Loucy (cell line): ENCODE measurements at regions not wholly inside any gene's neighbourhood (a gene's known extent, or its start where the extent isn't known, plus 50 kb on each side); places are given as distances from the start of the nearest gene placed in this dataset.

Experiments used
- H2AFZ ChIP-seq: fragments of 200-600 bp; sonication (generic); 2 replicates; pipeline ENCODE4 v1.6.0; 2016; ENCODE audit warnings: antibody characterized with exemption, mild to moderate bottlenecking, low read length, moderate library complexity
- H3F3A ChIP-seq: fragments of 200-600 bp; 2 replicates; pipeline ENCODE4 v1.6.0; 2016; ENCODE audit warnings: antibody characterized with exemption, low read depth, mild to moderate bottlenecking
- H3K27me3 ChIP-seq: fragments of 200-600 bp; sonication (generic); 2 replicates; pipeline ENCODE4 v1.6.1; 2014; ENCODE audit warnings: low read length, mild to moderate bottlenecking; ENCODE audit not compliant: insufficient read depth, poor library complexity, severe bottlenecking
- H3K36me3 ChIP-seq: fragments of 200-600 bp; sonication (generic); 2 replicates; pipeline ENCODE4 v1.6.1; 2016; ENCODE audit warnings: low read length; ENCODE audit not compliant: insufficient read depth
- H3K4me1 ChIP-seq: fragments of 200-600 bp; sonication (generic); 2 replicates; pipeline ENCODE4 v1.5.1; 2014; ENCODE audit warnings: low read length, mild to moderate bottlenecking; ENCODE audit not compliant: insufficient read depth, poor library complexity, severe bottlenecking
- H3K4me2 ChIP-seq: fragments of 200-600 bp; sonication (generic); 2 replicates; pipeline ENCODE4 v1.6.0; 2014; ENCODE audit warnings: antibody characterized with exemption, low read length, low read depth, mild to moderate bottlenecking; ENCODE audit not compliant: poor library complexity, severe bottlenecking
- H3K4me3 ChIP-seq: fragments of 200-600 bp; sonication (generic); 2 replicates; pipeline ENCODE4 v1.5.1; 2014; ENCODE audit warnings: low read length, mild to moderate bottlenecking, mixed read lengths; ENCODE audit not compliant: poor library complexity, severe bottlenecking
- H3K79me2 ChIP-seq: fragments of 200-600 bp; sonication (generic); 2 replicates; pipeline ENCODE4 v1.6.1; 2014; ENCODE audit warnings: low read length; ENCODE audit not compliant: insufficient read depth
- H3K9ac ChIP-seq: fragments of 200-600 bp; sonication (generic); 2 replicates; pipeline ENCODE4 v1.6.0; 2014; ENCODE audit warnings: mild to moderate bottlenecking, low read depth, low read length, moderate library complexity; ENCODE audit not compliant: poor library complexity, severe bottlenecking
- H3K9me2 ChIP-seq: fragments of 200-600 bp; sonication (generic); replicated peaks from 2 replicates; pipeline ENCODE4 v1.6.1; 2016; ENCODE audit warnings: low read depth, low read length, mixed read lengths
- H3K9me3 ChIP-seq: fragments of 200-600 bp; sonication (generic); 2 replicates; pipeline ENCODE4 v1.6.1; 2014; ENCODE audit warnings: mild to moderate bottlenecking, antibody characterized with exemption, low read length, low read depth; ENCODE audit not compliant: insufficient read depth
- H4K20me1 ChIP-seq: fragments of 200-600 bp; sonication (generic); 2 replicates; pipeline ENCODE4 v1.6.0; 2014; ENCODE audit warnings: antibody characterized with exemption, low read length, mild to moderate bottlenecking; ENCODE audit not compliant: insufficient read depth, poor library complexity, severe bottlenecking
- CTCF ChIP-seq: fragments of 200-600 bp; sonication (generic); conservative IDR thresholded peaks from 2 replicates; pipeline ENCODE4 v1.5.1; 2014; ENCODE audit warnings: mild to moderate bottlenecking, antibody characterized with exemption, low read length
- EZH2phosphoT487 ChIP-seq: fragments of 200-600 bp; IDR thresholded peaks from 2 replicates; pipeline ENCODE4 v1.6.1; 2018; ENCODE audit warnings: antibody characterized with exemption, mild to moderate bottlenecking, moderate library complexity, borderline replicate concordance

DNA sequence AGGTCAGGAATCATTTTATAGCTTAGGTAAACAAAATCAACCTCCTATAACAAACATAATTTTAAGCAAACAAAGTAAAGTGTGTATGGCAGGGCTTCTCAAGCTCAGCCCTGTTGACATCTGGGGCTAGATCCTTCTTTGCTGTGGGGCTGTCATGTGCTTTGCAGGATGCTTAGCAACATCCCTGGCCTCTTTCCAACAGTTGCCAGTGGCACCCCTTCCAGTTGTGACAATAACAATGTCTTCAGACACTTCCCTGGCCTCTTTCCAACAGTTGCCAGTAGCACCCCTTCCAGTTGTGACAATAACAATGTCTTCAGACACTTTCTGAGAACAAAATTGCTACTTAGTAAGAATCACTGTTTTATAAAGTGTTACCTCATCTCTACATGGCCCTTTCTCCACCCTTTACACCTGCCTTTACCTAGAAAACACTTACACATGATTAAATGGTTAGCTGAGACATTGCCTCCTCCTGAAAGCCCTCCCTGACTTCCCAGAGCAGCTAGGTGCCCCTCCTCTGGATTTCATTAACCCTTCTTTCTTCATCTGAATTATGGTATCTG, 194.0 kb upstream of the LMCD1 start:
- Histone ChIP-seq H3K4me1 (no peaks in the 10 kb centered on the region), H3K9me3 (no peaks in the 10 kb centered on the region), H2AFZ (no peak overlapping the region), H3K79me2 (no peaks in the 10 kb centered on the region), H4K20me1 (no peaks in the 10 kb centered on the region), H3K9ac (no peak overlapping the region), H3K27me3 (peaks cover 3% of the 10 kb centered on the region), H3K4me3 (no peak overlapping the region), H3F3A (no peaks in the 10 kb centered on the region), H3K36me3 (no peaks in the 10 kb centered on the region), H3K4me2 (no peak overlapping the region), H3K9me2 (no peaks in the 10 kb centered on the region)
- no peak for TF ChIP-seq EZH2phosphoT487
- no peak for TF ChIP-seq CTCF

DNA sequence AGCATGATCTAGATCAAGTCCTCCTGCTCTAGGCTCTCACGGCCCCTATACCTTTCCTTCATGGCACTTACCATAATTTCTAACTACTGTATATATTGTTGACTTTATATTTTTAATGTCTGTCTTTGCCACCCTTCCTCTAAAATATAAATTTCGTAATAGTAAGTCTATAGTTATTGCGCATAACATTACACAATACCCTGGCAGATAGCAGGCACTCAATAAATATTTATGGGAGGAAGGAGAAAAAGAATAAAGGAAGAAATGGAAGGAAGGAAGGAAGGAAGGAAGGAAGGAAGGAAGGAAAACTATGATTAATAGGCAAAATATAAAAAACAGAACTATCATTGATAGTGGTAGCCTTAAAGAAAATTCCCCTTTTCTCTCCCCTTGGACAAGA, 190.3 kb upstream of the LMCD1 start:
- no peaks in the 10 kb centered on the region for H4K20me1 ChIP-seq
- no peaks in the 10 kb centered on the region for H3F3A ChIP-seq

DNA sequence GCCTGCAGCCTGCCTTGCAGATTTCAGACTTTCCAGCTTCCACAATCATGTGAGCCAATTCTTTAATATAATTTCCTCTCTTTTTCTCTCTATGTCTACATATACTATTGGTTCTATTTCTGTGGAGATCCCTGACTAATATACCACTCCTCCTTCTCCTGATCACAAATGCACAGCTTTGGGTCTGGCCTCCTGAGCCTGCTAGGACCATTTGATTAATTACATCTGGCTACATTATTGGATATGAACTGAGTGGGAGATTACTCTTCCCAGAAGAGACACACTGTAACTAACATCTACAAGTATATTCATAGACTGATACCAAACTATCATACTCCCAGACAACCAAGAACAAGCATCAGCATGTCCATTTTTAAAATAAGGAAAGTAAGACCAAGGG, 188.9 kb upstream of the LMCD1 start:
- no peak overlapping the region for H3K4me2 ChIP-seq
- no peaks in the 10 kb centered on the region for H3F3A ChIP-seq
- no peak overlapping the region for H2AFZ ChIP-seq
- H3K27me3 ChIP-seq, result no peaks in the 10 kb centered on the region
- TF ChIP-seq EZH2phosphoT487 (no peak), CTCF (no peak)
- H4K20me1 ChIP-seq, result no peaks in the 10 kb centered on the region
- no peak overlapping the region for H3K4me3 ChIP-seq
- no peaks in the 10 kb centered on the region for H3K36me3 ChIP-seq
- H3K4me1 ChIP-seq, result no peaks in the 10 kb centered on the region
- H3K79me2 ChIP-seq, result no peaks in the 10 kb centered on the region
- H3K9me2 ChIP-seq, result no peaks in the 10 kb centered on the region
- H3K9ac ChIP-seq, result no peak overlapping the region
- H3K9me3 ChIP-seq, result no peaks in the 10 kb centered on the region

More for the DNA sequence above, 190.3 kb upstream of the LMCD1 start:
- H3K36me3 ChIP-seq, result no peaks in the 10 kb centered on the region
- no peaks in the 10 kb centered on the region for H3K9me2 ChIP-seq
- no peaks in the 10 kb centered on the region for H3K4me1 ChIP-seq
- no peak overlapping the region for H3K9ac ChIP-seq
- TF ChIP-seq CTCF (no peak), EZH2phosphoT487 (no peak)
- no peak overlapping the region for H3K4me3 ChIP-seq
- no peaks in the 10 kb centered on the region for H3K79me2 ChIP-seq
- no peak overlapping the region for H3K4me2 ChIP-seq
- H2AFZ ChIP-seq, result no peak overlapping the region
- no peaks in the 10 kb centered on the region for H3K9me3 ChIP-seq
- peaks cover under 1% of the 10 kb centered on the region for H3K27me3 ChIP-seq
